ENCODE measurements at regions not wholly inside any gene's neighbourhood (a gene's known extent, or its start where the extent isn't known, plus 50 kb on each side); places are given as distances from the start of the nearest gene placed in this dataset.

DNA sequence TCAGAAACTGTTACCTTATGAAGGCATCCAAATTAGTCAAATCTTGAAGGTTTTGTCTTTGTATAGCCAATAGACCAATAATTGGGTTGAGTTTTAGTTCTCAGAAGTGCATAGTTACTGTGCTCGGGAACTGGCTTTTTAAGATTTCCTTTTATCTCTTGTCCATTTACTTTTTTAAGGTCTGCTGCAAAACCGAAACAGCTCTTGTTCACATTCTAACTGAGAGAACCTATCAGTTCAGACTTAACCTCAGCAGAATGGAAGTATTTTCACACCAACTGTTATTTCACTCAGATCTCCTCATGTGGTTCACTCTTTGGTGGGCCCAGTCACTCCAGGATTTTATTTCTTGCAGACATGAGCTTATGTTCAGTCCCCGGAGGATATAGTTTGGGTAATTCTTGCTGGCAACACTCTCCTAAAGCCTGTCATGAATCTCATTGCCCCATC, 55.5 kb downstream of the TPBG start:
- TF ChIP-seq, protein P1, sequence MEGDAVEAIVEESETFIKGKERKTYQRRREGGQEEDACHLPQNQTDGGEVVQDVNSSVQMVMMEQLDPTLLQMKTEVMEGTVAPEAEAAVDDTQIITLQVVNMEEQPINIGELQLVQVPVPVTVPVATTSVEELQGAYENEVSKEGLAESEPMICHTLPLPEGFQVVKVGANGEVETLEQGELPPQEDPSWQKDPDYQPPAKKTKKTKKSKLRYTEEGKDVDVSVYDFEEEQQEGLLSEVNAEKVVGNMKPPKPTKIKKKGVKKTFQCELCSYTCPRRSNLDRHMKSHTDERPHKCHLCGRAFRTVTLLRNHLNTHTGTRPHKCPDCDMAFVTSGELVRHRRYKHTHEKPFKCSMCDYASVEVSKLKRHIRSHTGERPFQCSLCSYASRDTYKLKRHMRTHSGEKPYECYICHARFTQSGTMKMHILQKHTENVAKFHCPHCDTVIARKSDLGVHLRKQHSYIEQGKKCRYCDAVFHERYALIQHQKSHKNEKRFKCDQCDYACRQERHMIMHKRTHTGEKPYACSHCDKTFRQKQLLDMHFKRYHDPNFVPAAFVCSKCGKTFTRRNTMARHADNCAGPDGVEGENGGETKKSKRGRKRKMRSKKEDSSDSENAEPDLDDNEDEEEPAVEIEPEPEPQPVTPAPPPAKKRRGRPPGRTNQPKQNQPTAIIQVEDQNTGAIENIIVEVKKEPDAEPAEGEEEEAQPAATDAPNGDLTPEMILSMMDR (IDR thresholded peaks at IDR 0.05; ENCODE audit: low read depth, low read length, missing control alignments) = no peak
- H3K4me3 ChIP-seq (ENCODE audit: low read depth, low read length) = no peak overlapping the region
- in situ Hi-C loops (cut with HindIII; ENCODE audit: low sequenced_read_pairs) = no loop called here
- no peak for DNase-seq (ENCODE audit: low read depth)

GRCh38 chr6:82419859-82420258, 56.2 kb downstream of the TPBG start:
- DNase-seq (ENCODE audit: low read depth) = no peak
- H3K4me3 ChIP-seq (ENCODE audit: low read depth, low read length) = no peak overlapping the region
- TF ChIP-seq, protein P1 (IDR thresholded peaks at IDR 0.05; ENCODE audit: low read depth, low read length, missing control alignments) = no peak
- in situ Hi-C loops (cut with HindIII; ENCODE audit: low sequenced_read_pairs) = no loop called here

DNA sequence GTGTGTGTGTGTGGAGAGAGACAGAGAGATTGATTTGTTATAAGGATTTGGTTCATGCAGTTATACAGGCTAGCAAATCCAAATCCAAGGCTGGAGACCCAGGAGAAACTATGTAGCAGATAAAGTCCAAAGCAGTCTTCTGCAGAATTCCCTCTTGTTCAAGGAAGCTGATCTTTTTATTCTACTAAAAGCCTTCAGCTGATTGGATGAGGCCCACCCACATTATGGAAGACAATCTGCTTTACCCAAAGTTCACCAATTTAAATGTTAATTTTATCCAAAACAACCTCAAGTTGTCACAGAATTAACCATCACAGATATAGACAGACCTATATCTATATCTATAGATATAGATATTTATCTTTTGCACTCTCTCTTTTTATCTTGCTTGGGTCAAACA, 67.0 kb downstream of the TPBG start:
- no peak for DNase-seq (ENCODE audit: low read depth)
- in situ Hi-C loops (cut with HindIII; ENCODE audit: low sequenced_read_pairs) = no loop called here
- H3K4me3 ChIP-seq (ENCODE audit: low read depth, low read length) = no peak overlapping the region
- TF ChIP-seq, protein P1 (IDR thresholded peaks at IDR 0.05; ENCODE audit: low read depth, low read length, missing control alignments) = no peak

GRCh38 chr6:82436740-82437139, 73.1 kb downstream of the TPBG start:
- in situ Hi-C loops (cut with HindIII; ENCODE audit: low sequenced_read_pairs) = no loop called here

GRCh38 chr6:82437701-82438100, 74.1 kb downstream of the TPBG start:
- no peak for DNase-seq (ENCODE audit: low read depth)
- in situ Hi-C loops (cut with HindIII; ENCODE audit: low sequenced_read_pairs) = no loop called here
- TF ChIP-seq, protein P1 (IDR thresholded peaks at IDR 0.05; ENCODE audit: low read depth, low read length, missing control alignments) = no peak
- no peak overlapping the region for H3K4me3 ChIP-seq (ENCODE audit: low read depth, low read length)

More at GRCh38 chr6:82436740-82437139, 73.1 kb downstream of the TPBG start:
- DNase-seq (ENCODE audit: low read depth) = no peak
- TF ChIP-seq, protein P1 (IDR thresholded peaks at IDR 0.05; ENCODE audit: low read depth, low read length, missing control alignments) = no peak
- H3K4me3 ChIP-seq (ENCODE audit: low read depth, low read length) = no peak overlapping the region

- in situ Hi-C loops (cut with HindIII; ENCODE audit: low sequenced_read_pairs) = no loop called here
- TF ChIP-seq, protein P1 (IDR thresholded peaks at IDR 0.05; ENCODE audit: low read depth, low read length, missing control alignments) = no peak
- DNase-seq (ENCODE audit: low read depth) = no peak
- no peak overlapping the region for H3K4me3 ChIP-seq (ENCODE audit: low read depth, low read length)
Observed at GRCh38 chr6:82441047-82441855, 77.6 kb downstream of the TPBG start.

All from astrocyte of the cerebellum (primary cell).